Adrenal gland (tissue), 9 donors: ENCODE measurements at regions not wholly inside any gene's neighbourhood (a gene's known extent, or its start where the extent isn't known, plus 50 kb on each side); places are given as distances from the start of the nearest gene placed in this dataset.

Experiments
- DNase-seq, 7 donors: peaks; one replicate each; pipeline ENCODE4 v3.0.0-alpha.2; 2019 to 2020
- H3K27ac ChIP-seq, 5 donors: fragments of 200-600 bp; sonication (generic) in 4 of 5; 1 replicate in 3 of 5; 2 replicates in 2 of 5; pipeline versions ENCODE4 v1.5.1 to v1.8.0; 2016 to 2020; ENCODE audit warnings: mild to moderate bottlenecking in 1 of 5
- H3K27me3 ChIP-seq: fragments of 200-600 bp; 2 replicates; pipeline ENCODE4 v1.8.0; 2021
- H3K36me3 ChIP-seq, 2 donors: fragments of 200-600 bp; replicated peaks in 1 of 2; 1 replicate in 1 of 2; 2 replicates in 1 of 2; pipeline versions ENCODE4 v1.5.1 to v1.8.0; 2018 to 2022
- H3K4me1 ChIP-seq, 2 donors: fragments of 200-600 bp; replicated peaks in 1 of 2; 1 replicate in 1 of 2; 2 replicates in 1 of 2; pipeline versions ENCODE4 v1.5.1 to v1.8.0; 2018 to 2021
- H3K4me3 ChIP-seq, 4 donors: fragments of 200-600 bp; sonication (generic) in 3 of 4; one replicate each; pipeline ENCODE4 v1.5.1; 2016 to 2018
- H3K9me3 ChIP-seq, 3 donors: fragments of 200-600 bp; sonication (generic) in 1 of 3; replicated peaks in 1 of 3; 1 replicate in 2 of 3; 2 replicates in 1 of 3; pipeline versions ENCODE4 v1.5.1 to v1.8.0; 2016 to 2021
- POLR2A ChIP-seq, 2 donors: fragments of 450-650 bp; IDR thresholded peaks; one replicate each; pipeline ENCODE4 v1.6.1; 2017; ENCODE audit warnings: antibody characterized with exemption in 2 of 2, mild to moderate bottlenecking in 2 of 2, moderate library complexity in 1 of 2
- WGBS, 4 donors: extraction: QIAGEN DNeasy Blood & Tissue Kit in 2 of 4; methylation state at CpG; one replicate each; pipeline versions ENCODE4 v1.1.5 to v1.1.7; 2013 to 2017; 5-methylcytosine and 5-hydroxymethylcytosine counted together
- intact Hi-C, 2 donors: fragments of 100-400 bp; cut with DNase I; formaldehyde crosslinking; loops; one replicate each; pipeline versions ENCODE4 v1.14.1 to v1.15.0; 2022 to 2023
- TF ChIP-seq, protein P1 (sequence below), 6 experiments: fragments of 450-650 bp in 4 of 6; fragments of 200-600 bp in 2 of 6; sonication (generic) in 1 of 6; IDR thresholded peaks; 1 replicate in 5 of 6; 2 replicates in 1 of 6; pipeline versions ENCODE4 v1.5.1 to v1.8.0; 2016 to 2021; ENCODE audit warnings: antibody characterized with exemption in 6 of 6, mild to moderate bottlenecking in 2 of 6, moderate library complexity in 1 of 6
- donor health status: healthy with polysubstance abuse.
- donor health status: Bipolar disorder and iron deficiency.
- donor health status: DM: yes; HTN: yes; CAD: no.
- donor health status: DM: no; HTN: no; CAD: no.
- donor health status: DM: no; HTN: no; CAD: no.

GRCh38 chr12:23290627-23291330 lies 658.7 kb downstream of the SOX5 start:
- H3K27me3 ChIP-seq: no peaks in the 10 kb centered on the region
- WGBS, 4 donors: 54 to 83% (median 60%) methylated on average over 1 of the region's 1 CpG
- H3K4me1 ChIP-seq: no peaks in the 10 kb centered on the region
- no peaks in the 10 kb centered on the region for H3K36me3 ChIP-seq
- TF ChIP-seq POLR2A (IDR thresholded peaks at IDR 0.05): no peak
- TF ChIP-seq, protein P1, sequence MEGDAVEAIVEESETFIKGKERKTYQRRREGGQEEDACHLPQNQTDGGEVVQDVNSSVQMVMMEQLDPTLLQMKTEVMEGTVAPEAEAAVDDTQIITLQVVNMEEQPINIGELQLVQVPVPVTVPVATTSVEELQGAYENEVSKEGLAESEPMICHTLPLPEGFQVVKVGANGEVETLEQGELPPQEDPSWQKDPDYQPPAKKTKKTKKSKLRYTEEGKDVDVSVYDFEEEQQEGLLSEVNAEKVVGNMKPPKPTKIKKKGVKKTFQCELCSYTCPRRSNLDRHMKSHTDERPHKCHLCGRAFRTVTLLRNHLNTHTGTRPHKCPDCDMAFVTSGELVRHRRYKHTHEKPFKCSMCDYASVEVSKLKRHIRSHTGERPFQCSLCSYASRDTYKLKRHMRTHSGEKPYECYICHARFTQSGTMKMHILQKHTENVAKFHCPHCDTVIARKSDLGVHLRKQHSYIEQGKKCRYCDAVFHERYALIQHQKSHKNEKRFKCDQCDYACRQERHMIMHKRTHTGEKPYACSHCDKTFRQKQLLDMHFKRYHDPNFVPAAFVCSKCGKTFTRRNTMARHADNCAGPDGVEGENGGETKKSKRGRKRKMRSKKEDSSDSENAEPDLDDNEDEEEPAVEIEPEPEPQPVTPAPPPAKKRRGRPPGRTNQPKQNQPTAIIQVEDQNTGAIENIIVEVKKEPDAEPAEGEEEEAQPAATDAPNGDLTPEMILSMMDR (IDR thresholded peaks at IDR 0.05): no peak
- DNase-seq: no peak
- no peak overlapping the region for H3K27ac ChIP-seq
- intact Hi-C loops: no loop called here
- no peak overlapping the region for H3K4me3 ChIP-seq
- H3K9me3 ChIP-seq: no peaks in the 10 kb centered on the region

DNA sequence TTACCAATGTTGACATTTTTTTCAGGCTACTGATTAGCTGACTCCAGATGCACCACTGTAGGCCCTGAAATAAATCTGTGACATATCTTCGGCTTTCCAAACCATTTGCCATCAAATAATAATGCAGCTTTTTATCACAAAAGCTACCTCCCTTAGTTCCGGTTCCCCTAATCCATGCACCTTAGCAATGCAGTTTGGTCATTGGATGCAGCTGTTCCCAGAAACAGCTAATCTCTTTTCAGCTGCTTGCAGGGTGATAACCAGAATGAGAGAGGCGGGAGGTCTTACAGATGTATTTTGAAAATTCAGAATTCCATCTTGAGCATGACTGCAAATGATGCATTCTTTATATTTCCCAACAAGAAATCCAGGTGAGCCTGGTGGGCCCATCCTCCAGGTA lies 646.2 kb downstream of the SOX5 start:
- WGBS, 4 donors: 70 to 88% (median 73%) methylated on average over 3 of the region's 3 CpGs
- no peak for DNase-seq
- H3K27me3 ChIP-seq: no peaks in the 10 kb centered on the region
- TF ChIP-seq, protein P1 (IDR thresholded peaks at IDR 0.05): no peak
- no peak for TF ChIP-seq POLR2A (IDR thresholded peaks at IDR 0.05)
- intact Hi-C loops: no loop called here
- no peaks in the 10 kb centered on the region for H3K36me3 ChIP-seq
- H3K27ac ChIP-seq: no peak overlapping the region
- H3K9me3 ChIP-seq: no peaks in the 10 kb centered on the region
- H3K4me3 ChIP-seq: no peak overlapping the region
- H3K4me1 ChIP-seq: no peaks in the 10 kb centered on the region

DNA sequence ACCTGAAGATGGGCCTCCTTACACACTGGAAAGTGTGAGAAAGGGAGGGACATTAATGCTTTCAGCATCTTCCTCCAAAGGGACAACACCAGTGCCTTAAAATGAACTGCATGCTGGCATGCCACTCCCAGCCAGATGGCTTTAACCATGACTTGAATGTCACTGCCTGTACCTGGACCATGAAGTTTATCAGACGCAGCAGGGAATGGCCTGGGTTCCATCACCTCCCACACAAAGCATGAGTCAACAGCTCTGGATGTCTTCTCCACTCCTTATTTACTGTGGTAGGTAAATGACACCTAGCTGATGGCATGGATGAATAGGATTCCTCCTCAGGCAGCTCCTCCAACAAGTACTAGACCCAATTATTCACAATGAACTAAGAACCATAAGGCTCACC lies 645.6 kb downstream of the SOX5 start:
- WGBS, 4 donors: 50 to 79% (median 71%) methylated on average over 1 of the region's 1 CpG
- intact Hi-C loops: no loop called here
- H3K36me3 ChIP-seq: no peaks in the 10 kb centered on the region
- no peaks in the 10 kb centered on the region for H3K27me3 ChIP-seq
- no peaks in the 10 kb centered on the region for H3K4me1 ChIP-seq
- no peak overlapping the region for H3K27ac ChIP-seq
- H3K9me3 ChIP-seq: no peaks in the 10 kb centered on the region
- no peak overlapping the region for H3K4me3 ChIP-seq
- no peak for TF ChIP-seq POLR2A (IDR thresholded peaks at IDR 0.05)
- TF ChIP-seq, protein P1 (IDR thresholded peaks at IDR 0.05): no peak
- no peak for DNase-seq

GRCh38 chr12:23333938-23334337 lies 615.5 kb downstream of the SOX5 start:
- 63 to 81% (median 73%) methylated on average over 2 of the region's 2 CpGs for WGBS, 4 donors
- TF ChIP-seq, protein P1 (IDR thresholded peaks at IDR 0.05): no peak
- no peak for TF ChIP-seq POLR2A (IDR thresholded peaks at IDR 0.05)
- no peaks in the 10 kb centered on the region for H3K9me3 ChIP-seq
- no peaks in the 10 kb centered on the region for H3K36me3 ChIP-seq
- H3K27ac ChIP-seq: no peak overlapping the region
- intact Hi-C loops: no loop called here
- no peaks in the 10 kb centered on the region for H3K27me3 ChIP-seq
- H3K4me1 ChIP-seq: no peaks in the 10 kb centered on the region
- DNase-seq: no peak
- no peak overlapping the region for H3K4me3 ChIP-seq
